ENCODE measurements at regions not wholly inside any gene's neighbourhood (a gene's known extent, or its start where the extent isn't known, plus 50 kb on each side); places are given as distances from the start of the nearest gene placed in this dataset.

- TF ChIP-seq, protein P1, sequence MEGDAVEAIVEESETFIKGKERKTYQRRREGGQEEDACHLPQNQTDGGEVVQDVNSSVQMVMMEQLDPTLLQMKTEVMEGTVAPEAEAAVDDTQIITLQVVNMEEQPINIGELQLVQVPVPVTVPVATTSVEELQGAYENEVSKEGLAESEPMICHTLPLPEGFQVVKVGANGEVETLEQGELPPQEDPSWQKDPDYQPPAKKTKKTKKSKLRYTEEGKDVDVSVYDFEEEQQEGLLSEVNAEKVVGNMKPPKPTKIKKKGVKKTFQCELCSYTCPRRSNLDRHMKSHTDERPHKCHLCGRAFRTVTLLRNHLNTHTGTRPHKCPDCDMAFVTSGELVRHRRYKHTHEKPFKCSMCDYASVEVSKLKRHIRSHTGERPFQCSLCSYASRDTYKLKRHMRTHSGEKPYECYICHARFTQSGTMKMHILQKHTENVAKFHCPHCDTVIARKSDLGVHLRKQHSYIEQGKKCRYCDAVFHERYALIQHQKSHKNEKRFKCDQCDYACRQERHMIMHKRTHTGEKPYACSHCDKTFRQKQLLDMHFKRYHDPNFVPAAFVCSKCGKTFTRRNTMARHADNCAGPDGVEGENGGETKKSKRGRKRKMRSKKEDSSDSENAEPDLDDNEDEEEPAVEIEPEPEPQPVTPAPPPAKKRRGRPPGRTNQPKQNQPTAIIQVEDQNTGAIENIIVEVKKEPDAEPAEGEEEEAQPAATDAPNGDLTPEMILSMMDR (IDR thresholded peaks at IDR 0.05; ENCODE audit: insufficient read depth, low read length, poor library complexity, severe bottlenecking), result no peak
- TF ChIP-seq EZH2phosphoT487 (conservative IDR thresholded peaks at IDR 0.05; ENCODE audit: low read length), result no peak
Observed at GRCh38 chr5:164608507-164608906, 1103.1 kb downstream of the MAT2B start.

Data from SU-DHL-6 (cell line).